ENCODE measurements at regions not wholly inside any gene's neighbourhood (a gene's known extent, or its start where the extent isn't known, plus 50 kb on each side); places are given as distances from the start of the nearest gene placed in this dataset.

- Mint-ChIP-seq H3K4me1 (no peaks in the 10 kb centered on the region), H3K36me3 (no peaks in the 10 kb centered on the region), H3K4me3 (no peak overlapping the region), H3K9me3 (peaks cover 0 to 2% (median 0%) of the 10 kb centered on the region in 7 donors), H3K27ac (no peak overlapping the region), H3K27me3 (ENCODE audit: low read depth in 3 of 3) (peaks cover 0 to 1% (median 0%) of the 10 kb centered on the region in 3 donors)
- no CpG with 5 or more reads among the region's 2 CpGs for whole genome bisulfite sequencing (ENCODE audit: insufficient coverage)
- intact Hi-C loops (cut with micrococcal nuclease), result no loop called here
- Histone ChIP-seq H3K27me3 (ENCODE audit: control insufficient read depth in 2 of 2, insufficient read depth in 2 of 2, low read length in 2 of 2) (no peaks in the 10 kb centered on the region), H4K20me1 (ENCODE audit: insufficient read depth, low read length) (no peaks in the 10 kb centered on the region), H3K4me2 (replicated peaks; ENCODE audit: extremely low read depth, low read length, poor library complexity, severe bottlenecking) (no peak overlapping the region), H3K4me3 (replicated peaks in 1 of 3; ENCODE audit: low read depth in 2 of 3, low read length in 3 of 3) (no peak overlapping the region), H3K36me3 (replicated peaks in 1 of 2; ENCODE audit: control insufficient read depth in 1 of 2, insufficient read depth in 2 of 2, low read length in 2 of 2) (no peaks in the 10 kb centered on the region), H3K9ac (ENCODE audit: insufficient read depth, low read length, poor library complexity, severe bottlenecking) (no peak overlapping the region), H2AFZ (ENCODE audit: insufficient read depth, low read depth, low read length, poor library complexity, severe bottlenecking) (no peak overlapping the region), H3K4me1 (ENCODE audit: control insufficient read depth in 1 of 2, insufficient read depth in 2 of 2, low read length in 2 of 2) (no peaks in the 10 kb centered on the region), H3K79me2 (ENCODE audit: insufficient read depth, low read length) (no peaks in the 10 kb centered on the region), H3K9me3 (replicated peaks in 1 of 2; ENCODE audit: control insufficient read depth in 1 of 2, insufficient read depth in 1 of 2, low read length in 2 of 2) (no peaks in the 10 kb centered on the region), H3K27ac (ENCODE audit: low read depth in 1 of 2, low read length in 2 of 2) (no peak overlapping the region)
- no peak for TF ChIP-seq CTCF (IDR thresholded peaks at IDR 0.05)
- DNase-seq, result no peak
Measured at GRCh38 chr11:103584021-103584420, 452.4 kb upstream of the DDI1 start.

GRCh38 chr11:103584720-103585119, 451.7 kb upstream of the DDI1 start:
- no peak for DNase-seq
- Histone ChIP-seq H3K79me2 (ENCODE audit: insufficient read depth, low read length) (no peaks in the 10 kb centered on the region), H3K9me3 (replicated peaks in 1 of 2; ENCODE audit: control insufficient read depth in 1 of 2, insufficient read depth in 1 of 2, low read length in 2 of 2) (no peaks in the 10 kb centered on the region), H4K20me1 (ENCODE audit: insufficient read depth, low read length) (no peaks in the 10 kb centered on the region), H3K4me1 (ENCODE audit: control insufficient read depth in 1 of 2, insufficient read depth in 2 of 2, low read length in 2 of 2) (no peaks in the 10 kb centered on the region), H3K36me3 (replicated peaks in 1 of 2; ENCODE audit: control insufficient read depth in 1 of 2, insufficient read depth in 2 of 2, low read length in 2 of 2) (no peaks in the 10 kb centered on the region), H3K9ac (ENCODE audit: insufficient read depth, low read length, poor library complexity, severe bottlenecking) (no peak overlapping the region), H3K27ac (ENCODE audit: low read depth in 1 of 2, low read length in 2 of 2) (no peak overlapping the region), H3K4me3 (replicated peaks in 1 of 3; ENCODE audit: low read depth in 2 of 3, low read length in 3 of 3) (no peak overlapping the region), H3K27me3 (ENCODE audit: control insufficient read depth in 2 of 2, insufficient read depth in 2 of 2, low read length in 2 of 2) (no peaks in the 10 kb centered on the region), H2AFZ (ENCODE audit: insufficient read depth, low read depth, low read length, poor library complexity, severe bottlenecking) (no peak overlapping the region), H3K4me2 (replicated peaks; ENCODE audit: extremely low read depth, low read length, poor library complexity, severe bottlenecking) (no peak overlapping the region)
- Mint-ChIP-seq H3K27ac (no peak overlapping the region), H3K4me3 (no peak overlapping the region), H3K4me1 (no peaks in the 10 kb centered on the region), H3K9me3 (peaks cover 0 to 2% (median 0%) of the 10 kb centered on the region in 7 donors), H3K27me3 (ENCODE audit: low read depth in 3 of 3) (peaks cover 0 to 1% (median under 1%) of the 10 kb centered on the region in 3 donors), H3K36me3 (no peaks in the 10 kb centered on the region)
- intact Hi-C loops (cut with micrococcal nuclease), result no loop called here
- whole genome bisulfite sequencing (ENCODE audit: insufficient coverage), result no CpG with 5 or more reads among the region's 1 CpG
- no peak for TF ChIP-seq CTCF (IDR thresholded peaks at IDR 0.05)
